AG09309 (cell line): ENCODE measurements at regions not wholly inside any gene's neighbourhood (a gene's known extent, or its start where the extent isn't known, plus 50 kb on each side); places are given as distances from the start of the nearest gene placed in this dataset.

Experiments
- DNase-seq: peaks from one replicate; pipeline ENCODE4 v3.0.0-alpha.2; 2010; ENCODE audit warnings: low read depth
- H3K4me3 ChIP-seq: 2 replicates; pipeline ENCODE4 v1.5.1; 2011; ENCODE audit warnings: mild to moderate bottlenecking, low read depth, low read length, moderate library complexity; ENCODE audit not compliant: control insufficient read depth
- CTCF ChIP-seq: IDR thresholded peaks from 2 replicates; pipeline ENCODE4 v1.5.1; 2011; ENCODE audit warnings: mild to moderate bottlenecking, low read depth, low read length, inconsistent platforms; ENCODE audit not compliant: insufficient read depth, control insufficient read depth; ENCODE audit errors: missing control alignments

- DNase-seq = no peak
- no peak overlapping the region for H3K4me3 ChIP-seq
- TF ChIP-seq CTCF = no peak
Observed at GRCh38 chr17:31748881-31749280, 110.2 kb downstream of the COPRS start.

- no peak for TF ChIP-seq CTCF
- no peak for DNase-seq
- no peak overlapping the region for H3K4me3 ChIP-seq
Observed at GRCh38 chr17:31746884-31747495, 112.1 kb downstream of the COPRS start.

GRCh38 chr17:31745964-31746600, 113.0 kb downstream of the COPRS start:
- no peak overlapping the region for H3K4me3 ChIP-seq
- TF ChIP-seq CTCF = no peak
- no peak for DNase-seq

- no peak for TF ChIP-seq CTCF
- no peak for DNase-seq
- no peak overlapping the region for H3K4me3 ChIP-seq
Observed at GRCh38 chr17:31744511-31744951, 114.5 kb downstream of the COPRS start.

GRCh38 chr17:31743797-31744196, 115.2 kb downstream of the COPRS start:
- no peak overlapping the region for H3K4me3 ChIP-seq
- no peak for TF ChIP-seq CTCF
- no peak for DNase-seq

- H3K4me3 ChIP-seq = no peak overlapping the region
- no peak for DNase-seq
- no peak for TF ChIP-seq CTCF
Observed at GRCh38 chr17:31741371-31741770, 117.7 kb downstream of the COPRS start.
